GM23338 (cell line): ENCODE measurements at regions not wholly inside any gene's neighbourhood (a gene's known extent, or its start where the extent isn't known, plus 50 kb on each side); places are given as distances from the start of the nearest gene placed in this dataset.

Experiments
- CREB1 ChIP-seq: fragments of 250-450 bp; sonication (Bioruptor Pico); IDR thresholded peaks from 2 replicates; pipeline ENCODE4 v1.5.0; 2020; ENCODE audit warnings: low read depth, mild to moderate bottlenecking, moderate library complexity
- CTCF ChIP-seq, 2 experiments: fragments of 200-600 bp in 1 of 2; sonication (generic) in 1 of 2; conservative IDR thresholded peaks; 2 replicates each; pipeline versions ENCODE4 v1.5.1 to v1.6.1; 2016 to 2017; ENCODE audit warnings: antibody characterized with exemption in 2 of 2, low read depth in 2 of 2, mild to moderate bottlenecking in 2 of 2, moderate library complexity in 1 of 2
- ETS1 ChIP-seq: IDR thresholded peaks from 2 replicates; pipeline ENCODE4 v1.6.1; 2016; ENCODE audit warnings: antibody characterized with exemption
- EZH2 ChIP-seq: fragments of 200-600 bp; sonication (generic); IDR thresholded peaks from one replicate; pipeline ENCODE4 v1.8.0; 2017; ENCODE audit warnings: antibody characterized with exemption, mild to moderate bottlenecking, low read depth; ENCODE audit not compliant: unreplicated experiment
- EZH2phosphoT487 ChIP-seq: fragments of 200-600 bp; sonication (generic); IDR thresholded peaks from one replicate; pipeline ENCODE4 v1.8.1; 2018; ENCODE audit warnings: antibody characterized with exemption; ENCODE audit not compliant: unreplicated experiment
- JUNB ChIP-seq: IDR thresholded peaks from one replicate; pipeline ENCODE4 v1.6.1; 2016; ENCODE audit warnings: antibody characterized with exemption; ENCODE audit not compliant: unreplicated experiment
- NANOG ChIP-seq: IDR thresholded peaks from 2 replicates; pipeline ENCODE4 v1.6.1; 2016; ENCODE audit warnings: antibody characterized with exemption, borderline replicate concordance
- POLR2AphosphoS5 ChIP-seq: IDR thresholded peaks from 2 replicates; pipeline ENCODE4 v1.6.1; 2016; ENCODE audit warnings: antibody characterized with exemption, low read depth
- REST ChIP-seq: IDR thresholded peaks from one replicate; pipeline ENCODE4 v1.6.1; 2018; ENCODE audit warnings: antibody characterized with exemption; ENCODE audit not compliant: unreplicated experiment
- STAT1 ChIP-seq: IDR thresholded peaks from one replicate; pipeline ENCODE4 v1.6.1; 2016; ENCODE audit warnings: antibody characterized with exemption; ENCODE audit not compliant: unreplicated experiment
- ZNF114 ChIP-seq: fragments of 250-450 bp; sonication (Bioruptor Pico); IDR thresholded peaks from 2 replicates; pipeline ENCODE4 v1.5.0; 2020; ENCODE audit warnings: mild to moderate bottlenecking, moderate library complexity
- ZNF331 ChIP-seq: fragments of 250-450 bp; sonication (Bioruptor Pico); IDR thresholded peaks from 2 replicates; pipeline ENCODE4 v1.5.0; 2020; ENCODE audit warnings: low read depth, mild to moderate bottlenecking, moderate library complexity
- ZNF462 ChIP-seq: fragments of 250-450 bp; sonication (Bioruptor Pico); IDR thresholded peaks from 2 replicates; pipeline ENCODE4 v1.5.0; 2020; ENCODE audit warnings: mild to moderate bottlenecking, moderate library complexity

GRCh38 chr18:67818432-67818831 is 301.9 kb upstream of the DSEL start:
- TF ChIP-seq CTCF (conservative IDR thresholded peaks at IDR 0.05; ENCODE audit: low read depth in 2 of 2) (no peak), POLR2AphosphoS5 (no peak), JUNB (no peak), REST (no peak), EZH2 (no peak), EZH2phosphoT487 (no peak), ETS1 (no peak), NANOG (no peak), CREB1 (CRISPR knock-in tag) (no peak), ZNF331 (CRISPR knock-in tag) (no peak), ZNF462 (no peak), STAT1 (no peak), ZNF114 (CRISPR knock-in tag) (no peak)
